22Rv1 (cell line): ENCODE measurements at regions not wholly inside any gene's neighbourhood (a gene's known extent, or its start where the extent isn't known, plus 50 kb on each side); places are given as distances from the start of the nearest gene placed in this dataset.

ENCODE experiments used
- H3K27ac ChIP-seq: fragments of 450-650 bp; 2 replicates; pipeline ENCODE4 v1.5.1; 2017
- ZFX ChIP-seq: fragments of 450-650 bp; IDR thresholded peaks from 2 replicates; pipeline ENCODE4 v1.6.1; 2017; ENCODE audit warnings: antibody characterized with exemption, borderline replicate concordance
- TF ChIP-seq, protein P1 (sequence below): fragments of 450-650 bp; IDR thresholded peaks from 2 replicates; pipeline ENCODE4 v1.5.1; 2017; ENCODE audit warnings: mild to moderate bottlenecking

- no peak overlapping the region for H3K27ac ChIP-seq
- TF ChIP-seq, protein P1, sequence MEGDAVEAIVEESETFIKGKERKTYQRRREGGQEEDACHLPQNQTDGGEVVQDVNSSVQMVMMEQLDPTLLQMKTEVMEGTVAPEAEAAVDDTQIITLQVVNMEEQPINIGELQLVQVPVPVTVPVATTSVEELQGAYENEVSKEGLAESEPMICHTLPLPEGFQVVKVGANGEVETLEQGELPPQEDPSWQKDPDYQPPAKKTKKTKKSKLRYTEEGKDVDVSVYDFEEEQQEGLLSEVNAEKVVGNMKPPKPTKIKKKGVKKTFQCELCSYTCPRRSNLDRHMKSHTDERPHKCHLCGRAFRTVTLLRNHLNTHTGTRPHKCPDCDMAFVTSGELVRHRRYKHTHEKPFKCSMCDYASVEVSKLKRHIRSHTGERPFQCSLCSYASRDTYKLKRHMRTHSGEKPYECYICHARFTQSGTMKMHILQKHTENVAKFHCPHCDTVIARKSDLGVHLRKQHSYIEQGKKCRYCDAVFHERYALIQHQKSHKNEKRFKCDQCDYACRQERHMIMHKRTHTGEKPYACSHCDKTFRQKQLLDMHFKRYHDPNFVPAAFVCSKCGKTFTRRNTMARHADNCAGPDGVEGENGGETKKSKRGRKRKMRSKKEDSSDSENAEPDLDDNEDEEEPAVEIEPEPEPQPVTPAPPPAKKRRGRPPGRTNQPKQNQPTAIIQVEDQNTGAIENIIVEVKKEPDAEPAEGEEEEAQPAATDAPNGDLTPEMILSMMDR, result no peak
- no peak for TF ChIP-seq ZFX
Measured at GRCh38 chr1:36590264-36590663, 107.6 kb upstream of the CSF3R start.

GRCh38 chr1:36588972-36589371 is 106.3 kb upstream of the CSF3R start:
- TF ChIP-seq ZFX, result no peak
- TF ChIP-seq, protein P1, result no peak
- H3K27ac ChIP-seq, result no peak overlapping the region

GRCh38 chr1:36585569-36586548 is 103.1 kb upstream of the CSF3R start:
- TF ChIP-seq ZFX, result no peak
- TF ChIP-seq, protein P1, result no peak
- H3K27ac ChIP-seq, result no peak overlapping the region

DNA sequence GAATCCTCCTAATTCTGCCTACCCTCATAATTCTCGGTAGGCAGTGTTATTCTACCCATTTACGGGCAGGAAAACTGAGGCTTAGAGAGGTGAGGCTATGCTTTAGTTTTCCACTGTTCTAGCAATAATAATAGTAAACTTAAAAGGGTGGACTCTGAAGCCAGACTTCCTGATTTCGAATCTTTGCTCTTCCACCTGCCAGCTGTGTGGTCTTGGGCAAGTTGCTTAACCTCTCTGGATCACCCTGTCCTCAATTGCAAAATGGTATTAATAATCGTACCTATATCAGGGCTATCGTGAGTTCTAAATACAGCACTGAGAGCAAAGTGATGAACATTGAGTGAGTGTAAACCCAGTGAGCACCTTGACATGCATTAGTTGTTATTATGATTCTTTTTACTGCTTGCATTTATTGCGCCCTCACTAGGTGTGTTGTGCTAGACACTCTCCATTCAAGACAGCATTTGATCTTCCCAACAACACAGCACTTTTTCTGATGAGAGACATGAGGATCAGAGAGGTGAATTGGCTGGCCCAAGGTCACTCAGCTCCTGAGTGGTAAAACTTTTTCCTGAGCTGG is 102.3 kb upstream of the CSF3R start:
- no peak for TF ChIP-seq ZFX
- TF ChIP-seq, protein P1, result no peak

DNA sequence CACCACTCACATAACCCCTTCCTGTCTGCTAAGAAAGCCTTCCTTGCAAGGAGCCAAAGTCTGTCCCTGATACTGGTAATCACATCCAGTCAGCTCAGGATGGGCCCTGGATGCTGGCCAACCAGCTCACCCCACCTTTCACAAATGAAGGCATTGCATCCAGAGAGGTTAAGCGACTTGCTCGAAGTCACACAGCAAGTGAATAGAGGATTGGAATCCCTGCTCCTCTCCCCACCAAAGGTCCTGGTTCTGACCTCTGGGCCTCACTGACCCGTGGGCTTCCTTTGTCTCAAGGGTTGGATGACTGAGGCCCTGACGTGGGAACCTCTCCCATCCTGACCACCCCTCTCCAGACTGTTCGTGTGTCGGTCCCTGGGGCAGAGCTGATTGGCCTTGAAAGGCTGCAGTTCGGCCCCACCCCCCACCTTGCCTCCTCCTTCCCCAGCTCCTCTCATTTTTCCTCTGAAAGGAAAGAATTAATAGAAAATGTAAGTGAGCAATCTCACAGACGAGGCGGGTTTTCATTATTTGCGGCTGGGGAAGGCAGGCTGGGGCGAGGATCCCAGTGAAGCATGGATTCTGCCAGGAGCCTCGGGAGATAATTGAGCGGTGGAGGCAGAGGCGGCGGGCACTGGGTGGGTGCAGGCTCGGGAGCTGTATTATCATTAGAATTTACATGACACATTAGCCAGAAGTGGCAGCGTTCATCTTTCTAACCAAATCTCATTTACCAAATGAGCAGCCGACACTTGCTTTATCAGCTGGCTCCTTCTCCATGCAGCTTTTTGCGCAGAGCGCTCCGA is 101.5 kb upstream of the CSF3R start:
- no peak for TF ChIP-seq ZFX
- TF ChIP-seq, protein P1, result no peak
- H3K27ac ChIP-seq, result no peak overlapping the region

More for the DNA sequence above, 102.3 kb upstream of the CSF3R start:
- no peak overlapping the region for H3K27ac ChIP-seq

DNA sequence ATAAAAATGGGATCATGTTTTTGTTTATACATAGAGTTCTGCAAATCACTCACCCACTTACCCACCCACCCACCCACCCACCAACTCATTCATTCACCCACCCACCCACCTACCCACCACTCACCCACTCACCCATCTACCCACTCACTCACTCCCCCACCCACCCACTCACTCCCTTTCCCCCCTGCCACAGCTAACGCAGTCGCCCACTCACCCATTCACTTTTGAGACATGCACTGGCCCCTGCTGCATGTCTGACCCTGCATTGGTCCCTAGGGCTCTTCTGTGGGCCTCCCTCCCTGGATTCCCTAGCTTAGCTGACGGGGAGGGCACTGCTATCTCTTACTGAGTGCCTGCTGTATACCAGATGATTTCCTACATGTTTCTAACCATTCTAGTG is 100.4 kb upstream of the CSF3R start:
- H3K27ac ChIP-seq, result no peak overlapping the region
- no peak for TF ChIP-seq ZFX
- TF ChIP-seq, protein P1, result no peak
